ENCODE measurements at regions not wholly inside any gene's neighbourhood (a gene's known extent, or its start where the extent isn't known, plus 50 kb on each side); places are given as distances from the start of the nearest gene placed in this dataset.

DNA sequence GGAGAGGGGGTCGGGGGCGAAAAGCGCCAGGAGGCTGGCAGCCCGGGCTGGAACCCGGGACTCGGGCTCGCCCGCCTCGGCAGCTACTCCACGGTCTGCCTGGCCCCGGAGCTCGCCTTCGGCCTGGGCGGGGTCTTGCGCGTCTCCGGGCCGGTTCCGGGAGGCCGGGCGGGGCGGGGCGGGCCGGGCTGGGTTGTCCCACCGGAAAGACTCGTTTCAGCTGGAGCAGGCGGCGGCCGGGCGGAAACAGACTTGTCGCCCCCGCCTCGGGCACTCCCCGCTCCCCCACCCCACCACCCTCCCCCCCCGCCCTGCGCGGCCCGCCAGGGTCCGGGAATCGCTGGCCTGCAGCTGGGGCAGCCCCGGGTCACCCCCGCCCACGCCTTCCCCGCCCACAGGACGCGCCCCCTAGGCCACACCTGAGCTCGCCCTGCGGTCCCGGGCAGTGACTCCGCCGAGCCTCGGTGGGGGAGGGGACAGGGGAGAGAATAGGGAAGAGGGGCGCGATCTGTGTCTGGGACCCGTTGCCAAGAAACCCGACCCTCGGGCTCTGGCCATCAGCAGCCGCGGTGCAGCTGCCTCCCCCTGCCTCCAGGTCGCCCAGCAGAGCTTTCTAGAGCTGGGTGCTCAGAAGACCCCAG is 109.4 kb downstream of the KCTD15 start:
- no peak for TF ChIP-seq EZH2 (IDR thresholded peaks at IDR 0.05; ENCODE audit: borderline replicate concordance, control insufficient read depth, low read depth, low read length)
- no peak for TF ChIP-seq EP300 (IDR thresholded peaks at IDR 0.05; ENCODE audit: borderline replicate concordance in 1 of 2, control insufficient read depth in 1 of 2, low read depth in 2 of 2, low read length in 2 of 2)
- no peak for TF ChIP-seq MAX (IDR thresholded peaks at IDR 0.05; ENCODE audit: low read depth, low read length)
- TF ChIP-seq MTA3 (IDR thresholded peaks at IDR 0.05; ENCODE audit: borderline replicate concordance, low read length): no peak
- no peak for TF ChIP-seq ZNF274 (IDR thresholded peaks at IDR 0.05; ENCODE audit: insufficient read depth, insufficient read length)
- no peak for TF ChIP-seq TCF12 (IDR thresholded peaks at IDR 0.05; ENCODE audit: low read depth, low read length)
- TF ChIP-seq POLR2AphosphoS2 (IDR thresholded peaks at IDR 0.05; ENCODE audit: low read depth, low read length): no peak
- TF ChIP-seq POLR2AphosphoS5 (IDR thresholded peaks at IDR 0.05; ENCODE audit: low read length): no peak
- TF ChIP-seq ZNF24 (IDR thresholded peaks at IDR 0.05): no peak
- TF ChIP-seq ESRRA (IDR thresholded peaks at IDR 0.05; ENCODE audit: low read length): no peak
- TF ChIP-seq FOXM1 (IDR thresholded peaks at IDR 0.05; ENCODE audit: low read depth, low read length): no peak
- no peak for TF ChIP-seq TBL1XR1 (IDR thresholded peaks at IDR 0.05; ENCODE audit: low read depth, low read length)

Measured in GM12878 (cell line).